HG02943 (cell line): ENCODE measurements at regions not wholly inside any gene's neighbourhood (a gene's known extent, or its start where the extent isn't known, plus 50 kb on each side); places are given as distances from the start of the nearest gene placed in this dataset.
"Not testable (repeated sequence)": the region's sequence is repeated elsewhere in the genome, so short reads cannot be mapped to it uniquely, and the experiment has no call there.

Source experiments
- ATAC-seq: cut with Tn5 transposase; IDR thresholded peaks from one replicate; pipeline ENCODE4 v1.9.1; 2021; ENCODE audit warnings: mild to moderate bottlenecking, low read depth, moderate library complexity; ENCODE audit not compliant: unreplicated experiment

- ATAC-seq, result no peak
Observed at GRCh38 chr9:90507621-90508020, 135.0 kb downstream of the DIRAS2 start.

GRCh38 chr9:90508940-90509339 lies 133.7 kb downstream of the DIRAS2 start:
- ATAC-seq, result no peak

DNA sequence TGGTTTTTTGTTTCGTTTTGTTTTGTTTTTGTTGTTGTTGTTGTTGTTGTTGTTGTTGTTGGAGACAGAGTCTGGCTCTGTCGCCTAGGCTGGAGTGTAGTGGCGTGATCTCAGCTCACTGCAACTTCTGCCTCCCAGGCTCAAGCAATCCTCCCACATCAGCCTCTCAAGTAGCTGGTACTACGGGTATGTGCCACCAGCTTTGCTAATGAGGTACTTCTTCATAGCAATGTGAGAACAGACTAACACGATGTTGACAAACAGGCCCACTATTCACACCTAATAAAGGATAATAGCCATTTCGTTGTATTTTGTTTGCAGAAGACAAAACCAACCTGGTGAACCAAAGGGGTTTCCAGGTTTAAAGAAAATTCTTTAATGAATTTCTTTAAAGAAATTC lies 130.9 kb downstream of the DIRAS2 start:
- no peak for ATAC-seq

DNA sequence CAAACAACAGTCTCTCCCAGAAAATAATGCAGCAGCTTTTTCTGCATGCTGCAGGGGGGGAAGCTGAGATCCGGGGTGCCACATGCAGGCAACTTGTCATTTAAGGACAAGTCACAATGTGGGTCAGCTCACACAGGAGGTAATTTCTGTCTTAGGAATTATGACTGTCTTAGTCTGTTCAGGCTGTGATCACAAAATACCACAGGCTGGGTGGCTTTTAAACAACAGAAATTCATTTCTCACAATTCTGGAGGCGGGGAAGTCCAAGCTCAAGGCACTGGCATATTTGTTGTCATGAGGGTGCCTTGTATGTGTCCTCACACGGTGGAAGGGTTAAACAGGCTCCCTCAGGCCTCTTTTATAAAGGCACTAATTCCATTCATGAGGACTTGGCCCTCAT lies 127.7 kb downstream of the DIRAS2 start:
- ATAC-seq, result no peak

DNA sequence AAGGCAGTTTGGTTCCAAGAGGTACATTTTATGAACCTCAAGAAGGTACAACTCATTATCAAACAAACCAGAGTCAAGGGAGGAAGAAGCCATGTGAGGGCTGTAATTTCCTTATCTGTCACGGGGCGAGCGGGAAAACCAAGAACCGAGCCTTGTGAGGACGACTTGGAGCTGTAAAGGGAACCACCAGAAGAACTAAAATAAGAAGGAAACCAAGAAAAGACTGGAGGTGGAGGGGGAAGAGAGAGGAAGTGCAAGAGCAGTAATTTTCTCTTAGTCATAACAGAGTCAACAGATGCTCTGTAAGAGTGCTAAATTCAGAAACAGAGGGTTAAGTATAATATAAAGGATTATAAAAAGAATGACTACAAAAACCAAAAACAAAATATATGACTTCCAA lies 127.1 kb downstream of the DIRAS2 start:
- no peak for ATAC-seq

- ATAC-seq, result no peak
Observed at GRCh38 chr9:90517103-90517502, 125.5 kb downstream of the DIRAS2 start.

- no peak for ATAC-seq
Observed at GRCh38 chr9:90521811-90522570, 120.6 kb downstream of the DIRAS2 start.

- no peak for ATAC-seq
Observed at GRCh38 chr9:90523958-90524357, 118.7 kb downstream of the DIRAS2 start.

- no peak for ATAC-seq
Observed at GRCh38 chr9:90526386-90526785, 116.2 kb downstream of the DIRAS2 start.

DNA sequence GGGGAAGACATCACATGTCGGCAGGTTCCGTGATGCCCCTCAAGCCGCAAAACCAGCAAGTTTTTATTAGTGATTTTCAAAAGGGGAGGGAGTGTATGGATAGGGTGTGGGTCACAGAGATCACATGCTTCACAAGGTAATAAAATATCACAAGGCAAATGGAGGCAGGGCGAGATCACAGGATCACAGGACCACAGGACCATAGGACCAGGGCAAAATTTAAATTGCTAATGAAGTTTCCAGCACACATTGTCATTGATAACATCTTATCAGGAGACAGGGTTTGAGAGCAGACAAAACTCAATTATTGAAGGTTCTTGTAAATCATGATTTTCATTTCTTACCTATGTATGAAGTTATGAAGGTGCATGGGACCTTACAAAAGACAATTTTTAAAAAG lies 106.5 kb downstream of the DIRAS2 start:
- not testable (repeated sequence) for ATAC-seq

DNA sequence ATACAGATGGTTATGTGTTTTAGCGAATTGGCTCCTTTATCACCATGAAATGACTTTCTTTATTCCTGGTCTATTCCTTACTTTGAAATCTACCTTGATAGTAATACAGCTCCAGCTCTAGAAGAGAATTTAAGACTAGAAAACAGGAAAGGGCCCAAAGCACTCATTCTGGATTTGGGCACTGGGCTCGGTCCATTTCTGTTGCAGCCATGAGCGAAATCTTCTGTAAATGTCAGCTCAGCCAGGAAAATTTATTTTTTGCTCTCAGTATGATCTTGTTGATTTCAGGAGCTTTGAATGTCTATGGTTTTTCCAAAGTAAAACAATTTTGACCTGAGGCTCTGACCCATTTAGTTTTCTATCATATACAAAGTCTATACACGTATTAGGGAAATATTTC lies 104.1 kb downstream of the DIRAS2 start:
- no peak for ATAC-seq

GRCh38 chr9:90539286-90539685 lies 103.3 kb downstream of the DIRAS2 start:
- ATAC-seq, result no peak

DNA sequence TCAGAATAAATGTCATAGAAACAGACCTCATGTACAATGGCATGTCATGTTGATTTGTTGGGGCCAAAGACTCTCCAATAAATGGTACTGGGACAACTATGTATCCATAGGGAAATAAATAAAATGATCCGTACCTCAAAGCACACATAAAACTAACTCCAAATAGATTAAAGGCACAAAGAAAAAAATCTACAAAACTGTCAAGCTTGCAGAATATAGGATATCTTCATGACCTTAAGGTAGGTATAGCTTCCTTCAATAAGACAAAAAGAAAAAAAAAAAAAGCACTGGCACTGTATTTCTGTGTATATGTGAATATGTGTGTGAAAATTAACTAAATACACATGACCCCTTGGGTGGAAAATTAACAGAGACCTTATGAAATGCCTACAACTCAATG lies 101.9 kb downstream of the DIRAS2 start:
- no peak for ATAC-seq

- ATAC-seq, result no peak
Observed at GRCh38 chr9:90544488-90544887, 98.1 kb downstream of the DIRAS2 start.

DNA sequence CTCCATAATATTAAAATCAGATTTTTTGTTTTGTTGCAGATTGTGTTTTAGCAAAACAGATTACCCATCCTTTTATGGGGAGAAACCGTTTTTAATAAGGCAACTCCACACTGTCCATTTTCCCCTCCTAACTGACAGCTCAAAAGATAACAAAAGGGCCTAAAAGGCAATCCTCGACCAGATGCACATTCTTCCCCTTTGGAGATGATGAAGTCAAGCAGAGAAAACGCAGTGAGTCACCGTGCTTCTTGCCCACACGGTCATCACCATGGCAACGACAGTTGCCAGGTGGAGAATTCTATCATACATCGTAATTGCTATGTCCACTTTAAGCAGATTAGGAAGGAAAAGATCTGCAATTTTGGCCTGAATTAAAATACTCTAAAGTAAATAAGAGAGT lies 96.4 kb downstream of the DIRAS2 start:
- no peak for ATAC-seq

GRCh38 chr9:90547896-90548295 lies 94.7 kb downstream of the DIRAS2 start:
- no peak for ATAC-seq

GRCh38 chr9:90552317-90552716 lies 90.3 kb downstream of the DIRAS2 start:
- no peak for ATAC-seq

DNA sequence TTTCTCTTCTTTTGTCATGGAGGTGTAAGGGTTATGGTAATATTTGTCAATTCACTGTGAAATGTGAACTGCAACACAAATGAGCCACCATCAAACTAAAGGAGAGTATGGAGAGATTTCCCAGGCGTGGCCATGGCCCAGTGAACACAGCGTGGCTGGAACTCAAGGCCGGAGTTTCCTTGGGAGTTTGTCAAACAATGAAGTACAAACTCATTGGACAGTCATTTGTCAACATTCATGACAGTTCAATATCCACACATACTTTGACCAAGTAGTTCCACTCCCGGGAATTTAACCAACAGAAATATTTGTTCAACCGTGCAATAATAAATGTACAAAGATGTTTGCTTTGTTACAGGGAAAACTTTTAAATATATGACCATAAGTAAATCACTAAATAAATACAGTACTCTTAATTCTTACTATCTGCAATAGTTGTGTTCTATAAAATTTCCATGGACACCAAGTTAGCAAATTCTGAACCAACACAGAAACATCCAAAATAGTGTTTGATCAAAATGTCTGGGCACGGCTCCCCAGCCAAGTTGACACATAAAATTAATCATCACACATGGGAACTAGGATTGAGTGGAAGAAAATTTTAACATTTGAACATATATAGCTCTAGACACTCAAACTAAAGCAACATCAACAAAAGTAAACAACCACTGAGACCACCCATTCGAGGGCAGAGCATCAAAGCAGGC lies 87.1 kb downstream of the DIRAS2 start:
- ATAC-seq, result no peak

DNA sequence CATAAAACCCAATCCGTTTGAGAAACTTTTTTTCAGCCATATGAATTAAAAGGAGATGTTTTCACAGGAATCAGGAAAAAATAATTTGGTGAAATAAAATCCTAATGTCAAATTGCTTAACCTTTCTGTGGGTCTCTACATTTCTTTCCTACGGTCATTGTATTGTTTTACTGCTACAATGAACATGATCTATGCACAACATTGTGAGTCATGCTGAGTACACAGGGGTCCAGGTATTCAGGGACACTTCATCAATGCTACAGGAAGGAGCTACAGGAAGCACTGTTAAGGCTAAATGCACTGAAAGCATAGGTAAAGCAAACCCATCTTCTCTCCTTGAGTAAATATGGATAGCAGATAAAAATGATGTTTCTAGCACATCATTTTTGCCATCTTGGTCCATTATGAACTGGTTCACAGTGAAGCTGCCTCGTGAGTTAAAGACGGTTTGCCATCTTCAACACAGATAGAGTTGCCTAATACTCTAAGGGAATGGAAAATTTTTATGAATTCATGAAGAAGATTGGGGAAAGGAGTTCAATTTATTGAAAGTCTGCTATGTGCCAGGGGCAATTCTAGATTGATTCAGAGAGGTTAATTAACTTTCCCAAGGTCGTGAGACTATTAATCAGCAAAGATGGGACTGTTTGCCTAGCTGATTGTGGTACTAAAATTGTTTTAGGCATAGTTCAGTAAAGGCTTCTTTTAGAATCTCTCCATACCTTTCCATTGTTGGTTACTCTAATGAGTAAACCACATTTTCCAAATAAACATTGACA lies 85.5 kb downstream of the DIRAS2 start:
- ATAC-seq, result no peak

GRCh38 chr9:90559075-90560073 lies 83.2 kb downstream of the DIRAS2 start:
- ATAC-seq, result no peak
